ENCODE measurements at regions not wholly inside any gene's neighbourhood (a gene's known extent, or its start where the extent isn't known, plus 50 kb on each side); places are given as distances from the start of the nearest gene placed in this dataset.

DNA sequence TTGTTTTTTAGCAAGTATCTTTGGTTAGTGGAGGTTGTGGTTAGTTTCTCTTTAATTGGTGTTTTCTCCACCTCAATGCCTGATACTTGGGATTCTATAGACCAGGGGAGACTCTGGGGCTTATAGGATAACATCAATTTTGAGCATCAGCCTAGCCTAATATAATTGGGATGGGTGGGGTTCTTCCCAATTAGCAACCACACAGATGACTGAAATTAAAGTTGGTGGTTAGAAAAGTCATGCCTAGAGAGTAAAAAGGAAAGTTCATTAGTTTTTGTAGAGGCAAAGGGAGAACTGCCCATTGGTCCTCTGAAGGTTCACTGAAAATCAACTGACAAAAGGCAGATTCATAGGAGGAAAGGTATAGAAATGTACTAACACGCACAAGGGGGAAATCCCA, 843.3 kb downstream of the TSN start:
- TF ChIP-seq, protein P1, sequence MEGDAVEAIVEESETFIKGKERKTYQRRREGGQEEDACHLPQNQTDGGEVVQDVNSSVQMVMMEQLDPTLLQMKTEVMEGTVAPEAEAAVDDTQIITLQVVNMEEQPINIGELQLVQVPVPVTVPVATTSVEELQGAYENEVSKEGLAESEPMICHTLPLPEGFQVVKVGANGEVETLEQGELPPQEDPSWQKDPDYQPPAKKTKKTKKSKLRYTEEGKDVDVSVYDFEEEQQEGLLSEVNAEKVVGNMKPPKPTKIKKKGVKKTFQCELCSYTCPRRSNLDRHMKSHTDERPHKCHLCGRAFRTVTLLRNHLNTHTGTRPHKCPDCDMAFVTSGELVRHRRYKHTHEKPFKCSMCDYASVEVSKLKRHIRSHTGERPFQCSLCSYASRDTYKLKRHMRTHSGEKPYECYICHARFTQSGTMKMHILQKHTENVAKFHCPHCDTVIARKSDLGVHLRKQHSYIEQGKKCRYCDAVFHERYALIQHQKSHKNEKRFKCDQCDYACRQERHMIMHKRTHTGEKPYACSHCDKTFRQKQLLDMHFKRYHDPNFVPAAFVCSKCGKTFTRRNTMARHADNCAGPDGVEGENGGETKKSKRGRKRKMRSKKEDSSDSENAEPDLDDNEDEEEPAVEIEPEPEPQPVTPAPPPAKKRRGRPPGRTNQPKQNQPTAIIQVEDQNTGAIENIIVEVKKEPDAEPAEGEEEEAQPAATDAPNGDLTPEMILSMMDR (IDR thresholded peaks at IDR 0.05): no peak
- Histone ChIP-seq H3K36me3 (ENCODE audit: insufficient read depth in 1 of 2, low read depth in 1 of 2) (no peaks in the 10 kb centered on the region), H3K27me3 (ENCODE audit: insufficient read depth in 3 of 3, low read length in 2 of 3) (no peaks in the 10 kb centered on the region), H3K27ac (no peak overlapping the region), H3K4me1 (no peaks in the 10 kb centered on the region), H3K4me3 (no peak overlapping the region), H3K9me3 (no peaks in the 10 kb centered on the region)
- no peak for DNase-seq
- intact Hi-C loops (cut with DNase I): no loop called here
- WGBS, 3 donors: 87 to 91% (median 89%) methylated on average over 1 of the region's 1 CpG
- ATAC-seq: no peak

DNA sequence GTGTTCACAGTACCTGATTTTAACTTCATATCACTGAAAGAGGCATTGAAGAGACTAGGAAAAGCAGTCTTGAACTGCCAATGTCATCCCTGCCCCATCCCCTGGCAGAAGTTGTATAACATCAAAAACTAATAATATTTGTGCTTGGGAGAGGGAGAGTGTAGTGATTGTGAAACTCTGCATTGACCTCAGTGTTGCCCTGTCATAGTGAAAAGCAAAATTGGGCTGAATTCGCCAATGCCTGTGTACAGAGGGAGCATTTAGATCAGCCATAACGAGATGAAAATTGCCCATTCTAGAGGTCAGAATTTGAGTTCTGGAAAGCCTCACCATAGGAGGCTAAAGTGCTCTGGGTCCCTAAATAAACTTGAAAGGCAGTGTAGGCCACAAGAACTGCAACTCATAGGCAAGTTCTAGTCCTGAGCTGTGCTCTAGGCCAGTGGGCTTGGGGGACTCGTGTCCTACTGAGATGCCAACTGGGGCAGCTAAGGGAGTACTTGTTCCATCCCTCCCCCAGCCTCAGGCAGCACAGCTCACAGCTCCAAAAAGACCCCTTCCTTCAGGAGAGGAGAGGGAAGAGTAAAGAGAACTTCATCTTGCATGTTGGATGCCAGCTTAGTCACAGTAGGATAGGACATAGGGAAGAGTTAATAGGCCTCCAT, 855.6 kb downstream of the TSN start:
- intact Hi-C loops (cut with DNase I): no loop called here
- Histone ChIP-seq H3K4me3 (no peak overlapping the region), H3K4me1 (no peaks in the 10 kb centered on the region), H3K36me3 (ENCODE audit: insufficient read depth in 1 of 2, low read depth in 1 of 2) (no peaks in the 10 kb centered on the region), H3K27me3 (ENCODE audit: insufficient read depth in 3 of 3, low read length in 2 of 3) (no peaks in the 10 kb centered on the region), H3K27ac (no peak overlapping the region), H3K9me3 (no peaks in the 10 kb centered on the region)
- 85 to 86% (median 85%) methylated on average over 3 of the region's 3 CpGs for WGBS, 3 donors
- ATAC-seq (no peak), DNase-seq (no peak)
- TF ChIP-seq, protein P1 (IDR thresholded peaks at IDR 0.05): no peak

DNA sequence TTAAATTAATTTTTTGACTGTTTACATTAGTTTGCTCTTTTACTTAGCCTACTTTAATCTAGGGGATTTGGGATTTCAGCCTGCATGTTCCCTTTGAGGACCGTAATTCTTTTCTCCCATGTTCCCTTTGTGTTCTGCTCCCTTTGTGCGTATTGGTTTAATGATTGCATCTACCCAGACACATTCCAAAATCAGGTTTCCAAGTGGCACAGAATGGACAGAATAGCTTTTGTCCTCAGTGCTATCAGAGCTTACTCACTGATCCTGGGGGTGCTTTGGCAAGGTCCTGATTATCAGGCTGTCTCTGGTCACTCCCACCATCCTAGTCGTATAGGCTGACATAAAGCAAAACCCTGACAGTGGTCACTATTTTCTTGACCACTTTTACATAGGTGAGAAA, 867.5 kb downstream of the TSN start:
- Histone ChIP-seq H3K4me1 (no peaks in the 10 kb centered on the region), H3K9me3 (peaks cover 3% of the 10 kb centered on the region), H3K27me3 (ENCODE audit: insufficient read depth in 3 of 3, low read length in 2 of 3) (no peaks in the 10 kb centered on the region), H3K27ac (no peak overlapping the region), H3K4me3 (no peak overlapping the region), H3K36me3 (ENCODE audit: insufficient read depth in 1 of 2, low read depth in 1 of 2) (no peaks in the 10 kb centered on the region)
- no peak for ATAC-seq
- no peak for DNase-seq
- intact Hi-C loops (cut with DNase I): no loop called here
- WGBS, 3 donors: 31 to 74% (median 48%) methylated on average over 3 of the region's 3 CpGs
- TF ChIP-seq, protein P1 (IDR thresholded peaks at IDR 0.05): no peak

DNA sequence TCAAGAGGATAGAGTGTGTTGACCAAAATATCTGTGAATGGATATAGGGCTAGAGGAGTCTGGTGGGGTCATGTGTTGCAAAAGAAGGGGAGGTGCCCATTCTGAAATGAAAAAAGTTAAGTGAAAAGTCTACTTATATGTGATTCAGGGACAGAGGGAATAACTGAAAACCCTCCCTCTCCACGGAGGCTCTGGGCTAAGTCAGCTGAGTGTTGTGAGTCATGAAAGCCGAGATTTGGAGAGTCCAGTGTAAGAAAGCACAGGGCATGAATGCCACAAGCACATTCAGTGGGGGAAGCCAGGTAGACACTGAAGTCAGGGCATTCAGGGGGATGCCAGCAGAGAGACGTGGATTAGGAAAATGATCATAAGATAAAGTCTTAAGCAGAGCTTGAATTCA, 871.9 kb downstream of the TSN start:
- H3K36me3 ChIP-seq (ENCODE audit: insufficient read depth in 1 of 2, low read depth in 1 of 2): no peaks in the 10 kb centered on the region
- no peaks in the 10 kb centered on the region for H3K27me3 ChIP-seq (ENCODE audit: insufficient read depth in 3 of 3, low read length in 2 of 3)
- WGBS, 3 donors: 27 to 63% (median 52%) methylated on average over 3 of the region's 3 CpGs
- no peaks in the 10 kb centered on the region for H3K9me3 ChIP-seq
- no peaks in the 10 kb centered on the region for H3K4me1 ChIP-seq
- intact Hi-C loops (cut with DNase I): no loop called here
- TF ChIP-seq, protein P1 (IDR thresholded peaks at IDR 0.05): no peak
- no peak overlapping the region for H3K27ac ChIP-seq
- no peak for ATAC-seq
- no peak for DNase-seq
- H3K4me3 ChIP-seq: no peak overlapping the region

DNA sequence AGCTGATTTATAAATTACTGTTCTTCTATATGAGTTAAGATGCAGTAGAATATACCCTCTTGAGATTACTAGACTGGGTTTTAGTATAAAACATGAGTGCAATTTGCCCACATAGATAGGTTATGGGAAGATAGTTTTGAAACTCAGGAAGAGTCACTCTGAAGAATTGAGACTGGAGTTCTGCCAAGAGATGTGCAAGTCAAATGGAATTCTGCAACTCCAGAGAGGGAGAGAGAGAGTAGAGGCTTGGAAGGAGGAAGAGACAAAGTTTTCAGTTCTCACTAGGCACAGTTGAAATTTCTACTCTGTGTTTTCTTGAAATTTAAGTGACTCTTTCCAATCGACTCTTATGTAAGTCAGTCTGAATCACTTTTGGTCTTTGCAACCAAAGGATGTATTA, 878.8 kb downstream of the TSN start:
- Histone ChIP-seq H3K27ac (no peak overlapping the region), H3K4me3 (no peak overlapping the region), H3K4me1 (no peaks in the 10 kb centered on the region), H3K27me3 (ENCODE audit: insufficient read depth in 3 of 3, low read length in 2 of 3) (no peaks in the 10 kb centered on the region), H3K9me3 (no peaks in the 10 kb centered on the region), H3K36me3 (ENCODE audit: insufficient read depth in 1 of 2, low read depth in 1 of 2) (no peaks in the 10 kb centered on the region)
- 38 to 42% (median 42%) methylated on average over 1 of the region's 1 CpG for WGBS, 3 donors
- no peak for ATAC-seq
- TF ChIP-seq, protein P1 (IDR thresholded peaks at IDR 0.05): no peak
- no peak for DNase-seq
- intact Hi-C loops (cut with DNase I): no loop called here
